Upper lobe of left lung (tissue), 4 donors: ENCODE measurements at regions not wholly inside any gene's neighbourhood (a gene's known extent, or its start where the extent isn't known, plus 50 kb on each side); places are given as distances from the start of the nearest gene placed in this dataset.

ENCODE experiments used
- CTCF ChIP-seq, 6 experiments: fragments of 450-650 bp in 4 of 6; fragments of 200-600 bp in 2 of 6; sonication (generic) in 2 of 6; IDR thresholded peaks; one replicate each; pipeline ENCODE4 v1.5.1; 2016 to 2019; ENCODE audit warnings: antibody characterized with exemption in 6 of 6
- POLR2A ChIP-seq, 4 donors: fragments of 450-650 bp; IDR thresholded peaks; one replicate each; pipeline ENCODE4 v1.5.1; 2016 to 2017; ENCODE audit warnings: antibody characterized with exemption in 4 of 4, mild to moderate bottlenecking in 2 of 4

GRCh38 chr3:56909349-56909748 is 107.6 kb upstream of the ARHGEF3 start:
- TF ChIP-seq CTCF (IDR thresholded peaks at IDR 0.05) (no peak), POLR2A (IDR thresholded peaks at IDR 0.05) (no peak)
